Endothelial cell of umbilical vein (primary cell): ENCODE measurements at regions not wholly inside any gene's neighbourhood (a gene's known extent, or its start where the extent isn't known, plus 50 kb on each side); places are given as distances from the start of the nearest gene placed in this dataset.

Experiments
- BruUV-seq: library from RNA; stranded (reverse); fragments of 400-500 nt; replicated peaks from 2 replicates; lab custom pipeline; 2021; lab: Mats Ljungman, UMichigan
- CTCF ChIA-PET: fragments of 300-600, 350-600 bp; sonication (Branson Sonifier 250); formaldehyde crosslinking; loops from one replicate; lab custom pipeline; 2021; ENCODE audit warnings: antibody characterized with exemption, inconsistent platforms; lab: Charles Lee
- POLR2A ChIA-PET: fragments of 300-600, 350-600 bp; sonication (Branson Sonifier 250); formaldehyde crosslinking; loops from one replicate; lab custom pipeline; 2021; ENCODE audit warnings: antibody characterized with exemption, inconsistent platforms; lab: Charles Lee
- DNase-seq: peaks from one replicate; pipeline ENCODE4 v3.0.0-alpha.2; 2011; ENCODE audit warnings: low read depth, low spot score
- FAIRE-seq: peaks from 2 replicates; lab custom pipeline; 2011; peaks lifted over from hg19 to GRCh38; lab: Jason Lieb, UNC
- H2AFZ ChIP-seq: 2 replicates; pipeline ENCODE4 v1.6.0; 2012; ENCODE audit warnings: low read depth, low read length, control low read depth, inconsistent platforms
- H3K27ac ChIP-seq: 2 replicates; pipeline ENCODE4 v1.5.1; 2011; ENCODE audit warnings: low read depth, mild to moderate bottlenecking, control low read depth, low read length, moderate library complexity; ENCODE audit not compliant: insufficient read depth
- H3K27me3 ChIP-seq, 2 experiments: 2 replicates each; pipeline versions ENCODE4 v1.6.0 to v1.6.1; 2011; ENCODE audit warnings: low read length in 2 of 2, mixed read lengths in 1 of 2; ENCODE audit not compliant: control insufficient read depth in 2 of 2, insufficient read depth in 2 of 2
- H3K36me3 ChIP-seq, 2 experiments: 2 replicates in 1 of 2; 3 replicates in 1 of 2; pipeline ENCODE4 v1.5.1; 2011; ENCODE audit warnings: low read length in 2 of 2, mild to moderate bottlenecking in 1 of 2, moderate library complexity in 1 of 2; ENCODE audit not compliant: control insufficient read depth in 2 of 2, insufficient read depth in 2 of 2; ENCODE audit errors: extremely low read depth in 1 of 2
- H3K4me1 ChIP-seq: 3 replicates; pipeline ENCODE4 v1.5.1; 2011; ENCODE audit warnings: mild to moderate bottlenecking, low read length; ENCODE audit not compliant: control insufficient read depth, insufficient read depth; ENCODE audit errors: extremely low read depth
- H3K4me2 ChIP-seq: 2 replicates; pipeline ENCODE4 v1.6.1; 2011; ENCODE audit warnings: low read length, control low read depth, mixed read lengths; ENCODE audit not compliant: insufficient read depth
- H3K4me3 ChIP-seq, 3 experiments: fragments of 200-600 bp in 1 of 3; sonication (generic), shearing (Covaris generic) in 1 of 3; replicated peaks in 1 of 3; 2 replicates each; pipeline ENCODE4 v1.5.1; 2011 to 2016; ENCODE audit warnings: control low read depth in 3 of 3, low read length in 3 of 3, mild to moderate bottlenecking in 2 of 3, inconsistent platforms in 1 of 3, low read depth in 1 of 3, moderate library complexity in 1 of 3; ENCODE audit not compliant: insufficient read depth in 1 of 3
- H3K79me2 ChIP-seq: 2 replicates; pipeline ENCODE4 v1.6.0; 2012; ENCODE audit warnings: low read length, inconsistent platforms; ENCODE audit not compliant: control insufficient read depth, insufficient read depth
- H3K9ac ChIP-seq: replicated peaks from 2 replicates; pipeline ENCODE3; 2011; ENCODE audit warnings: low read length, control low read depth; ENCODE audit not compliant: insufficient read depth; ENCODE audit errors: extremely low read depth
- H3K9me1 ChIP-seq: replicated peaks from 3 replicates; pipeline ENCODE4 v1.6.0; 2011; ENCODE audit warnings: mild to moderate bottlenecking, low read length; ENCODE audit not compliant: control insufficient read depth, insufficient read depth; ENCODE audit errors: extremely low read depth
- H3K9me3 ChIP-seq: replicated peaks from 2 replicates; pipeline ENCODE4 v1.5.1; 2012; ENCODE audit warnings: low read length, inconsistent platforms; ENCODE audit not compliant: control insufficient read depth, insufficient read depth
- H4K20me1 ChIP-seq: replicated peaks from 2 replicates; pipeline ENCODE3; 2011; ENCODE audit warnings: mild to moderate bottlenecking, low read length; ENCODE audit not compliant: control insufficient read depth, insufficient read depth; ENCODE audit errors: extremely low read depth
- EZH2 ChIP-seq: IDR thresholded peaks from 2 replicates; pipeline ENCODE4 v1.6.1; 2012; ENCODE audit warnings: borderline replicate concordance, low read depth, mild to moderate bottlenecking, moderate library complexity, low read length, inconsistent platforms; ENCODE audit not compliant: severe bottlenecking
- FOS ChIP-seq: IDR thresholded peaks from 2 replicates; pipeline ENCODE4 v1.6.1; 2011; ENCODE audit warnings: mild to moderate bottlenecking, low read length, moderate library complexity, borderline replicate concordance; ENCODE audit not compliant: insufficient read depth
- GATA2 ChIP-seq: IDR thresholded peaks from 2 replicates; pipeline ENCODE4 v1.7.0; 2011; ENCODE audit warnings: low read depth, mild to moderate bottlenecking, moderate library complexity, mixed read lengths, low read length; ENCODE audit not compliant: insufficient read length, insufficient read depth
- JUN ChIP-seq: IDR thresholded peaks from 2 replicates; pipeline ENCODE4 v1.6.1; 2011; ENCODE audit warnings: borderline replicate concordance, low read depth; ENCODE audit not compliant: insufficient read length, insufficient read depth
- MYC ChIP-seq: IDR thresholded peaks from one replicate; pipeline ENCODE4 v1.6.1; 2011; ENCODE audit warnings: mild to moderate bottlenecking, low read depth, low read length
- POLR2A ChIP-seq: IDR thresholded peaks from 2 replicates; pipeline ENCODE4 v1.6.1; 2012; ENCODE audit warnings: low read depth, mild to moderate bottlenecking, control low read depth, low read length
- POLR2AphosphoS5 ChIP-seq: IDR thresholded peaks from 2 replicates; pipeline ENCODE4 v1.6.1; 2012; ENCODE audit warnings: low read depth, mild to moderate bottlenecking, control low read depth, low read length, moderate library complexity; ENCODE audit not compliant: insufficient read depth
- dilution Hi-C: fragments of 300-500 bp; cut with MboI; formaldehyde crosslinking; loops from one replicate; pipeline ENCODE4 v1.15.0; 2019; ENCODE audit warnings: low sequenced_read_pairs; ENCODE audit not compliant: extremely low pct_ligation_motif_present
- intact Hi-C: fragments of 100-400 bp; cut with micrococcal nuclease; formaldehyde crosslinking; loops from one replicate; pipeline ENCODE4 v1.10.0; 2022
- TF ChIP-seq, protein P1 (sequence below): IDR thresholded peaks from 2 replicates; pipeline ENCODE4 v1.6.1; 2011; ENCODE audit not compliant: insufficient read depth, insufficient read length
- TF ChIP-seq, protein P2 (sequence below), 2 donors: IDR thresholded peaks; 1 replicate in 1 of 2; 2 replicates in 1 of 2; pipeline ENCODE4 v1.5.1; 2011; ENCODE audit warnings: low read length in 2 of 2, mild to moderate bottlenecking in 2 of 2, moderate library complexity in 2 of 2, control low read depth in 1 of 2, inconsistent platforms in 1 of 2, low read depth in 1 of 2; ENCODE audit not compliant: insufficient read depth in 1 of 2; ENCODE audit errors: extremely low read depth in 1 of 2

DNA sequence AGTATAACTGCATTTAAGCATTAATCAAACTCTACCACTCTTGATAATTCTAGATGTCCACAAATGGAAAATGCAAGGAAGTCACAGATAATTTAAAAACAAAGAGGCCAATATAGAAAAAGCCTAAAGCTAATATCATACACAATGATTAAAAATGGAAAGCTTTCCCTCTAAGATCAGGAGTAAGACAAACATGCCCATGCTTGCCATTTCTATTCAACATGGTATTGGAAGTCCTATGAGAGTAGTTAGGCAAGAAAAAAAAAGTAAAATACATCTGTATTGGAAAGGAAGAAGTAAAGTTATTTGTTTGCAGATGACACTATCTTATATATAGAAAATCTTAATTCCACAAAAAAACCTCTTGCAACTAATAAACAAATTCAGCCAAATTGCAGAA, 164.6 kb upstream of the FERMT1 start:
- no peaks in the 10 kb centered on the region for H3K9me3 ChIP-seq
- TF ChIP-seq, protein P1, sequence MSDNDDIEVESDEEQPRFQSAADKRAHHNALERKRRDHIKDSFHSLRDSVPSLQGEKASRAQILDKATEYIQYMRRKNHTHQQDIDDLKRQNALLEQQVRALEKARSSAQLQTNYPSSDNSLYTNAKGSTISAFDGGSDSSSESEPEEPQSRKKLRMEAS, result no peak
- no peak for TF ChIP-seq EZH2
- no peak for TF ChIP-seq FOS
- no peak for TF ChIP-seq POLR2AphosphoS5
- TF ChIP-seq, protein P2, sequence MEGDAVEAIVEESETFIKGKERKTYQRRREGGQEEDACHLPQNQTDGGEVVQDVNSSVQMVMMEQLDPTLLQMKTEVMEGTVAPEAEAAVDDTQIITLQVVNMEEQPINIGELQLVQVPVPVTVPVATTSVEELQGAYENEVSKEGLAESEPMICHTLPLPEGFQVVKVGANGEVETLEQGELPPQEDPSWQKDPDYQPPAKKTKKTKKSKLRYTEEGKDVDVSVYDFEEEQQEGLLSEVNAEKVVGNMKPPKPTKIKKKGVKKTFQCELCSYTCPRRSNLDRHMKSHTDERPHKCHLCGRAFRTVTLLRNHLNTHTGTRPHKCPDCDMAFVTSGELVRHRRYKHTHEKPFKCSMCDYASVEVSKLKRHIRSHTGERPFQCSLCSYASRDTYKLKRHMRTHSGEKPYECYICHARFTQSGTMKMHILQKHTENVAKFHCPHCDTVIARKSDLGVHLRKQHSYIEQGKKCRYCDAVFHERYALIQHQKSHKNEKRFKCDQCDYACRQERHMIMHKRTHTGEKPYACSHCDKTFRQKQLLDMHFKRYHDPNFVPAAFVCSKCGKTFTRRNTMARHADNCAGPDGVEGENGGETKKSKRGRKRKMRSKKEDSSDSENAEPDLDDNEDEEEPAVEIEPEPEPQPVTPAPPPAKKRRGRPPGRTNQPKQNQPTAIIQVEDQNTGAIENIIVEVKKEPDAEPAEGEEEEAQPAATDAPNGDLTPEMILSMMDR (IDR thresholded peaks at IDR 0.05; ENCODE audit: extremely low read depth in 1 of 2, insufficient read depth in 1 of 2, low read depth in 1 of 2, low read length in 2 of 2), result no peak
- TF ChIP-seq GATA2, result no peak
- no peak for TF ChIP-seq POLR2A
- no peak for TF ChIP-seq JUN
- TF ChIP-seq MYC, result no peak
- no peaks in the 10 kb centered on the region for H3K9me1 ChIP-seq
- DNase-seq, result no peak
- H3K9ac ChIP-seq, result no peak overlapping the region
- ChIA-PET POLR2A (no interaction called here), CTCF (no interaction called here)
- no peaks in the 10 kb centered on the region for H4K20me1 ChIP-seq
- H3K27ac ChIP-seq, result no peak overlapping the region
- no peak overlapping the region for H2AFZ ChIP-seq
- H3K79me2 ChIP-seq, result no peaks in the 10 kb centered on the region
- H3K4me3 ChIP-seq, result no peak overlapping the region
- no peaks in the 10 kb centered on the region for H3K27me3 ChIP-seq
- no peaks in the 10 kb centered on the region for H3K4me1 ChIP-seq
- BruUV-seq, result no TSS peak
- dilution Hi-C loops (no loop called here), intact Hi-C loops (no loop called here)
- FAIRE-seq, result no peak
- H3K36me3 ChIP-seq, result no peaks in the 10 kb centered on the region
- H3K4me2 ChIP-seq, result no peak overlapping the region
